HG02885 (cell line): ENCODE measurements at regions not wholly inside any gene's neighbourhood (a gene's known extent, or its start where the extent isn't known, plus 50 kb on each side); places are given as distances from the start of the nearest gene placed in this dataset.
A peak's percentile ranks its signal among the peaks of the same experiment; 100 is the strongest.
"Not testable (repeated sequence)": the region's sequence is repeated elsewhere in the genome, so short reads cannot be mapped to it uniquely, and the experiment has no call there.

Source experiments
- ATAC-seq: cut with Tn5 transposase; IDR thresholded peaks from one replicate; pipeline ENCODE4 v1.9.1; 2021; ENCODE audit warnings: mild to moderate bottlenecking; ENCODE audit not compliant: unreplicated experiment, poor library complexity

DNA sequence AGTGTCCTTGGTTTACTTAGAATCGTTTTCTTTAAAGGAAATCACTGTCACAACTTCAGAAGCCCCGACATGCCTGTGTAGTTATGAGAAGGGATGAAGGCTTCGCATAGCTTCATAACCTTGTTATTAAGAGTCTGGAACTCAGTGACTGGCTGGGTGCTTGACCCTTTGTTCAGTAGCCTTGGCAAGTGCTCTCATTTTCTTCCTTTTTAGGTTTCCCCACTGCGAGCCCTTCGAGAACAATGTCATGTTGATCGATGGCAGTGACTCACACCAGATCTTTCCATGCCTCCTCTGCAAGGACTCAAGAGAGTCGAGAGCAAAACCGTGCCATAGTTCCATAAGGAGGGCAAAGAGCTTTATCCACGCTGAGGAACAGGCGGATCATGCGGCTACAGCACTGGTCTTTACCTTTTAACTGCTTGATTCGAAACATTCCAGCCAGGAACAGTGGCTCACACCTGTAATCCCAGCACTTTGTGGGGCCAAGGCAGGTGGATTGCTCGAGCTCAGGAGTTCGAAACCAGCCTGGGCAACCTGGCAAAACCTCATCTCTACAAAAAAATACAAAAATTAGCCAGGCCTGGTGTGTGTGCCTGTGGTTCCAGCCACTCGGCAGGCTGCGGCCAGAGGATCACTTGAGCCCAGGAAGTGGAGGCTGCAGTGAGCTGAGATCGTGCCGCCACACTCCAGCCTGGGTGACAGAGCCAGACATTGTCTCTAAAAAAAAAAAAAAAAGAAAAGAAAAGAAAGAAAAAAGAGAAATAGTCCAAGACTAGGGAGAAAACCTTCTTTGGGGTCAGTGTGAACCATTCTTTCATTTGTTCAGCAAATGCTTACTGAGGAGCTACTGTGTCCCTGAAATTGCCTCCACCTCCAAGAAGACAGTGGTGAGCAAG lies 95.4 kb upstream of the ERRFI1 start:
- no peak for ATAC-seq

DNA sequence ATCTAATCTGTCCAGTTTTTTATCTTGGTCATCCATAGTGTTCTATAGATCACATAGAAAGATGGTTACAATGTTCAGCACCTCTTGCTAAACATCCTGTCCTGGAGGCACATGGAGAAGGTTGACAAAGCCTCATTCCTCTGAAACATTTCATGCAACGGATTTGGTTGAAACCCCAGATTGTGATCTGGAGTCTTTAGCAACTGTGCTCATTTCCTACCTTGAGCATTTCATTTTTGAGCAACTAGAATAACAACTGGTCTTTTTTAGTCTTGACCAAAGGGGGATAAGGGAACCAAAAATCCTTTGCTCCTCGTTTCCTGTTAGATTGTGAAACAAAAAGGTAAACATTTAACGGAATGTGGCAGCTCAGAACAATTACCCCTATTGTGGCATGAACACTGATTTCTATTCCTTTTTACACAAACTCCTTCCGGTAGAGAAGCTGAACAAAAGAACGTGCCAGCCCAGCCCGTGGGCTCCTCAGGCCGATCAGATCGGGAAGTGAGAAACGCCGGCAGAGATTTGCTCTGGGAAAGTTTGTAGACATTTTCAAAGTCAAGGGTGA lies 94.7 kb upstream of the ERRFI1 start:
- ATAC-seq = no peak

DNA sequence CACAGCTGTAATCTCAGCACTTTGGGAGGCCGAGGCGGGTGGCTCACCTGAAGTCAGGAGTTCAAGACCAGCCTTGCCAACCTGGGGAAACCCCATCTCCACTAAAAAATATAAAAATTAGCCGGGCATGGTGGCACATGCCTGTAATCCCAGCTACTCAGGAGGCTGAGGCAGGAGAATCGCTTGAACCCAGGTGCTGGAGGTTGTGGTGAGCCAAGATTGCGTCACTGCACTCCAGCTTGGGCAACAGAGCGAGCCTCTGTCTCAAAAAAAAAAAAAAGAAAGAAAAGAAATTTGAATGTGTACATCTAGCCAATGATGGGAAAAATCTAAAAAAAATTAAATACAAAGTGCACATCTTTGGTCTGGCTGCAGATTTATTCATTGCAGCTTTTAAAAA lies 92.6 kb upstream of the ERRFI1 start:
- not testable (repeated sequence) for ATAC-seq

DNA sequence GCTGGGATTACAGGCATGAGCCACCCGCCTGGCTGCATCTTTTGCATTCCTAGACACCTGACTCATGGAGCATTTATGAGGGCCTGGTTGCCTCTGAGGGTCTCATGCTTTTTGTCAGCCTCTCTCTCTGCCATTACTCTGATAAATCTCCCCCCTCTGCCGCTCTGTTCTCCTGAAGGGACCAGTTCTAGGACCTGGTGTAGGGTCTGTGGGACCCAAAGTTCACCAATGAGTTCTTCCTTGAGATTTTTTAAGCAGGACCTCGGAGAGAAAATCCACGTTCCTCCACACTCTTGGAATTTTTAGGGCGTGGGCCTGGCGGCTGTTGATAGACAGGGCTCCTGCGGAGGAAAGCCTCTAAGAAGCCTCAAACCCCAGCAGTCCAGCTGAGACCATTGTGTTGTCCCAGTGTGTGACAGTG lies 91.9 kb upstream of the ERRFI1 start:
- no peak for ATAC-seq

DNA sequence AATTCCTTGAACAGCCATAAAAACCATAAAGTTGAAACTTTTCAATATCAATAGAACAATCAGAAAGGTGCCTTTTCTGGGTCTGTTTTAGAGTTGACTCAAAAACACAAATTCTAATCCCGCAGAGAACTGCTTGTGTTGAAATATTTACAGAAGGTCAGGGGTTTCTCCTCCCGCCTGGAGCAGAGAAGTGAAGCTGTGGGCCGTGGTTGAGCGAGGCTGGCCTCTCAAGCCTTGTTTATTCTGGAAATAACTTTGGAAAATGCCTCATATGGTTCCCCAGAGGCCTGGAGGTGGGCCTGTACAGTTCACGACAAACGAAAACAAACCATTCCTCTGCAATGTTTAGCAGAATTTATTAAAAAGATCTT lies 90.8 kb upstream of the ERRFI1 start:
- no peak for ATAC-seq

DNA sequence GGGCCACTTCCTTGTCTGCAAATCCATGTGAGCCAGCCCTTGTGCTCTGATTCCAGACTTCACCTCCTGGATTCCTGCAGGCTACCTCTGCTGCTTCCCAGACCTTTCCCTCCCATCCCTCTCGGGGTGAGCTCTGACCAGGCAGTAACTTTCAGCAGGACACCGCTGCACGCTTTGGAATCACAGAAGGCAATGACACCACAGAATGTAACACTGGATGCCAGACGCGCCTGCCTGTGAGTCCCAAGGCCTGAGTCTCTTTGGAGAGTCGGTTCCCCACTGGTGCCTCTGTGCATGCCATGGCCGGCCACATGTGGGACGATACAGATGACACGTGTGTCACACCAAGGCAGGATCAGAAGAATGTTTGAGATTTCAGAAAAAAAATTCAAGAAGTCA lies 89.7 kb upstream of the ERRFI1 start:
- no peak for ATAC-seq

DNA sequence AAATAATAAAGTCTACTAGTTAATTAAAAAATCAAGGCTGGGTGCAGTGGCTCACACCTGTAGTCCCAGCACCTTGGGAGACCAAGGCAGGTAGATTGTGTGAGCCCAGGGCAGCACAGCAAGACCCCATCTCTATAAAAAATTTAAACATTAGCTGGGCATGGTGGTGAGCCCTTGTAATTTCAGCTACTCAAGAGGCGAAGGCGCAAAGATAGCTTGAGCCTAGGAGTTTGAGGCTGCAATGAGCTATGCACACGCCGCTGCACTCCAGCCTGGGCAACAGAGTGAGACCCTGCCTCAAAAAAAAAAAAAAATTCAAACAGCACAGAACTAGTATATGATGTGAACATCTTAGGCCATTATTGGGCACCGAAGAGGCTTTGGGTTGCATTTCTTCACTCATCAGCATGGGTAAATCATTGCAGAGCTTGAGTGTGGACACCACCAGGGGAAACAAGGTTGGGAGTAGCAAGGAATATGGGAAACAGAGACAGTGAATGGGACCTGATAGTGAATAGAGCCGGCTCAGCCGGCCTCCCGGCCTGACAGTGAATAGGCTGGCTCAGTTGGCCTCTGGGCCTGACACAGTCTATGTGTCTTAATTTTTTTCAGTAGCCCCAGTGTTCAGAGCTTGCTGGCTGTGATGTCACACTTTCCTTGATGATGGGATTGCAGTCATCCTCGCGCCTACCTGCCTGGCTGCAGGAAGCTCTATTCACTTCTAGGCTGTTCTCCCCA lies 89.1 kb upstream of the ERRFI1 start:
- no peak for ATAC-seq

DNA sequence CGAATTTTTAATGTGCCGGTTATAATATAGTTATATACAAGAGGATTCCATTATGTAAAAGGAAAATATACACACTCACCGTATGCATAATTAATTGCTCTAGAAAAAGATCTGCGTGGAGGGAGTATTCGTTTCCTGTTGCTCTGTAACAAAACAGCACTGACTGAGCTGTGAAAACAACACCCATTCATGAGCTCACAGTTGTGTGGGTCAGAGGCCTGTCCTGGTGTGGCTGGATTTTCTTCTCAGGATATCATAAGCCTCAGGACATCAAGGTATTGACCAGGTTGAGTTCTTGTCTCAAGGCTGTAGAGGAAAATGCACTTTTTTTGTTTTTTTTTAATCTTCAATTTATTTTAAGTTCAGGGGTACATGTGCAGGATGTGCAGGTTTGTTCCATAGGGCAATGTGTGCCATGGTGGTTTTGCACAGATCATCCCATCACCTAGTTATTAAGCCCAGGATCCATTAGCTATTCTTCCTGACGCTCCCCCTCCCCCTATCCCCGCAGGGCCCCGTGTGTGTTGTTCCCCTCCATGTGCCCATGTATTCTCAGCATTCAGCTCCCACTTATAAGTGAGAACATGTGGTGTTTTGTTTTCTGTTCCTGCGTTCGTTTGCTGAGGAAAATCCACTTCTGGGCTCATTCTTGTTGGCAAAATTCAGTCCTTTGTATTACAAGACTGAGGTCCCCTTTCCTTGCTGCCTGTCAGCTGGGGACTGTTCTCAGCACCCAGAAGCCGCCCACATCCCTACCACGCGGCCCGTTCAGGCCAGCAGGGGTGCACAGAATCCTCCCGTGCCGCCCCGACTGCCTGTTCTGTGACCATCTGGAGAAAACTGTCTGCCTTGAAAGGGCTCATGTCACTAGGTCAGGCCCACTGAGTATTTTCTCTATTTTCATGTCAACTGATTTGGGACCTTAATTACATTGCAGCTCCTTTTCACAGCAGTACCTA lies 87.4 kb upstream of the ERRFI1 start:
- no peak for ATAC-seq

DNA sequence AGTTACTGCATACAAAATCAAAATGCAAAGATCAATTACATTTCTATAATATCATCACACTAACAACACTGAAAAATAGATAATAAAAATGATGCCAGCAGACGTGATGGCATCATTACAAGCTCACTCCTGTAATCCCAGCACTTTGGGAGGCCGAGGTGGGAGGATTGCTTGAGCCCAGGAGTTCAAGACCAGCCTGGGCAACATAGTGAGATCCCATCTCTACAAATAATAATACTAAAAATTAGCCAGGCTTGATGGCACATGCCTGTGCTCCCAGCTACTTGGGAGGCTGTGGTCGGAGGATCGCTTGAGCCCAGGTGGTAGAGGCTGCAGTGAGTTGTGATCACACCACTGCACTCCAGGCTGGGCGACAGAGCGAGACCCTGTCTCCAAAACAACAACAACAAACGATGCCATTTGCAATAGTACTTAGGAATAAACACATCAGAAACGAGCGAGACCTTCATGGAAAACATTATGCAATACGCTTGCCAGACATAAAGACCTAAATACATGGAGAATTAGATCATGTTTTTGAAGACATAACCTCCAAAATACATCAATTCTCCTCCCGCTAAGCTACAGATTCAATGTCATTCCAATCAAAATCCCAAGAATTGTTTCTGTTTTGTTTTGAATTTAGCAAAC lies 86.6 kb upstream of the ERRFI1 start:
- no peak for ATAC-seq

DNA sequence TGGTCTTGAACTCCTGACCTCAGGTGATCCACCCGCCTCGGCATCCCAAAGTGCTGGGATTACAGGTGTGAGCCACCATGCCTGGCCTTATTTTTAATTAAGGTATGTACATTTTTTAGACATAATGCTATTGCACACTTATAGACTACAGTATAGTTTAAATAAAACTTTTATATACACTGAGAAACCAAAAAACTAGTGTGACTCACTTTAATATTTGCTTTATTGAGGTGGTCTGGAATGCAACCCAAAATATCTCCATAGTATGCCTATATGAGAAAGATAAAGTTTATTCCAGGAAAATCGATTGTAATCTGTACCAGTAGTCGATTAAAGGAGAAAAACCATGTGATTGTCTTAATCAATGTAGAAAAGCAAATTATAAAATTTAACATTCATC lies 85.5 kb upstream of the ERRFI1 start:
- ATAC-seq = no peak

DNA sequence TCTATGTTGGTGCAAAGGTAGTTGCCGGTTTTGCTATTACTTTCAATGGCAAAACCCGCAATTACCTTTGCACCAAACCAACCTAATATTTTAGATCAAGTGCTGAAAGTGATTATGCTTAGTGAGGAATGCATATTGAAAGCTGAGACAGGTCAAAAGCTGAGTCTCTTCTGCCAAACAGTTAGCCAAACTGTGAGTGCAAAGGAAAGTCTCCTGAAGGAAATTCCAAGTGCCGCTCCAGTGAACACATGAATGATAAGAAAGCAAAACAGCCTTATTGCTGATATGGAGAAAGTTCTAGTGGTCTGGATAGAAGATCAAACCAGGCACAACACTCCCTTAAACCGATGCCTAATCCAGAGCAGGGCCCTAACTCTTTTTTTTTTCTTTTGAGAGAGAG lies 83.1 kb upstream of the ERRFI1 start:
- no peak for ATAC-seq

DNA sequence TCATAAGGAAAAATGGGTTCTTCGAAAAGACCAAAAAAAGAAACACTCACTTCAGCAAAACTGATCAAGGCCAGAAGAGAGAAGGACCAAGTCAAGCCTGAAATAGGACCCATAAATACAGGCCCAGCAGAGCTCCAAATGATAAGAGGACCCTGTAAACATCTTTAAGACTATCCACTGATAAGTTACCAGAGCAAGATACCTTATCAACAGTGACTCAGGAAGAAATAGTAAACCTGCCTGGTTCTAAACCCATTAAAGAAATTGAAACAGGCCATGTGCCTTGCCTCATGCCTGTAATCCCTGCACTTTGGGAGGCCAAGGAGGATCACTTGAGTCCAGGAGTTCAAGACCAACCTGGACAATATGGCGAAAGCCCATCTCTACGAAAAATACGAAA lies 81.8 kb upstream of the ERRFI1 start:
- no peak for ATAC-seq

DNA sequence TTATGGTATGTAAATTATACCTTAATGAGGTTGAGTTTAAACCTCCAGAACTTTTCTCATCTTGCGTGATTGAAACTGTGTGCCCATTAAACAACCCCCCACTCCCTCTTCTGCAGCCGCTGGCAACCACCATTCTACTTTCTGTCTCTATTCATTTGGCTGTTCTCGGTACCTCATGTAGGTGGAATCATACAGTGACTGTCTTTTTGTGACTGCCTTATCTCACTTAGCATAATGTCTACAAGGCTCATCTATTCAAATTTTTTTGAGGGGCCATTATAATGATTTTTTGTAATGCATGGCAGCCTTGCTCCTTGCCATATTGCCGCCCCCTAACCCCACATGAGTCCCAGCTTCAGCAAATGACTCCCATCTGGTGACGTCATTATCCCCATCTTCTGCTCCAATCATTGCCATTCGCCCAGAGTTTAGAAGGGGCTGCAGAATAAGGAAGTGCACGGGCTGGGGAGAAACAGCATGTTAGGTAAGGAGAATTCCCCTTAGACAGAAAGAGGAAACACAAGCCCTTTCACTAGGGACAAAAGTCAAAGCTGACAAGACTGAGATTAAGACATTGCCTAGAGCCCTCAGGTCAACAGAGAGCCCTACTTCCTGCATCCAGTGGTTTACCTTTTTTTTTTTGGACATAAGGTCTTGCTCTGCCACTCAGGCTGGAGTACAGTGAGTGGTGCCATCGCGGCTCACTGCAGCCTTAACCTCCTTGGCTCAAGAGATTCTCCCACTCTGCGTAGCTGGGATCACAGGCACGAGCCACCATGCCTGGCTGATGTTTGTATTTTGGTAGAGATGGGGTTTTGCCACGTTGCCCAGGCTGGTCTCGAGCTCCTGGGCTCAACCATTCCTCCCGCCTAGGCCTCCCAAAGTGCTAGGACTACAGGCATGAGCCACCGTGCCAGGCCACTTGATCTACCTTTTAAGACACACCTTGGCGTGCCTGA lies 78.4 kb upstream of the ERRFI1 start:
- no peak for ATAC-seq

DNA sequence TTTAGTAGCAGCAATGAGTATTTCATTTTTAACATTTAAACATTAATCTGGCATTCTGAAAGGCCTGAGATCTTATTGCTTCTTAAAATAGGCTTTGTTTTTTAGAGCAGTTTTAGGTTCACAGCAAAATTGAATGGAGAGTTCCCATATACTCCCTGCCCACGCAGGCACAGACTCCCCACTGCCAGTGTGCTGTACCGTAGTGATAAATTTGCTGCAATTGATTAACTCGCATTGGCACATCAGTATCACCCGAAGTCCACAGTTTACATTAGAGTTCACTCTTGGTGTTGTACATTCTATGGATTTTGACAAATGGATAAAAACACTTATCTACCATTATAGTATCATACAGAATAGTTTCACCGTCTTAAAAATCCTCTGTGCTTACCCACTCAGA lies 71.8 kb upstream of the ERRFI1 start:
- no peak for ATAC-seq

DNA sequence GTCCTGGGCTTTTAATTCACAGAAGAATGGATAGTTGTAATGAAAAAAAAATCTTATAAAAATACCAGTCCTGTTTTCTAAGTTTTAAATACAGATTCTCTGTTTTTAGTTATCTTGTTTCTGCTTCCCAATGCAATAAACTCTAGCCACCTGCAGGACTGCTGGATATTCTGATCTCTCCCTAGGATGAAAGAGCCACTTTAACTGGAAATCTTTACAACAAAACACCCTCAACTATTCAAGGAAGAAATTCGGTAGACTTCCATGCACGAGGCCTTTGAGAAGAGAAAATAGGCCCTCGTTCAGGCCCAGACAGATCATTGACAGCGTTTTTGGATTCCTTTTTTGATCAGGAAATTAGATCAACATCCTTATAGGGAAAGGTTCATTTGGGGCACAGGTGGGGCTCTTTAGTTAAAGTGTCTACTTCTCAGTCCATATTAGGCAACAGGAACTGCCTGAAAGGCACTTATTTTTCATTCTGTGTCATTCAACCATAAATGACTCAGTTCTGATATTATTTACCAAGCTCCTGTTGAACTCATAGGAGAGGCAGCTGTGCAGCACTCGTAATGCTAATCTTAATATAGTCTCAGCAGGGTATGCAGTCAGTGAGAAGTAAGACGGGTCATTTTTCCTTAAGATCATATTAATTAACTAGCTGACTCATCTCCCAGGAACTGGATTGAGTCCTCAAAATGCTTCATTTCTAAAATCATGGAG lies 71.1 kb upstream of the ERRFI1 start:
- ATAC-seq = peak; percentile 85

DNA sequence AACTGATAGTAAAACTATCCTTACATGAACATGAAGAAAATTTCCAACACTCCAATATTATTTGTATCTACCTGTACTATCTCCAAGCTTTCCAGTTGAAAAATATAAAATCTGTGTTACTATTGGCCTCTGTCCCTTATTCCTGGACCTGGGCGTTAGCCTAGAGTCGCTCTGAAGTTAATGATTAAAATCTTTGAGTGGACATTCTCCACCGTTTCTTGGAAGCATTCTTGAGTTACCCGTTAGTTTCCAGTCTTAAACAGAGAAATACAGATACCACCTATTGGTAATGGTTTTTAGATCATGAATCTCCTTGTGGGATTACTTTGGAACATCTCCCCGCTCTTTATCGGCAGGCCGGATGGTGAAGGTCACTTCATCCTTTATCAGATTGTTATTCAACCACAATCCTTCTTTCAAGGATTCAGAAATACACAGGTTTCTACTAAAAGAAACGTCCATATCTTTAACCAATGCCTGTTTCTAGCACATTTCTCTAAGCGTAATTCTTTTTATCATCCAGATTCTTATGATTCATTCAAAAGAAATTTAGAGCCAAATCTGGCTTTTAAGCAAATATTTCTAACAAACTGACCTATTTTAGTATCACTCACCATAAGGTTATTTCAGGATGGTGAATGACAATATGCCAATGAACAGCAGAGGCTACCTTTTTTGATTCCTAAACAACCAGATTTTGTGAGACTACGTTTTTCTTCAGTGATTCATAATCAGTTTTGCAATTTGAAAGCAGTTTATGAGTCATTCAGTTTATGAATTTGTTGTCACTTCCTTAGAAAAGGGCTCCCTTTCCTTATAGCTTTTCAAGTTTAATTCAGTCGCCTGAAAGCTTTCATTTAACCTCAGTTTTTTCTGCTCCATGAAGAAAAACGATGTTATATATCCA lies 70.2 kb upstream of the ERRFI1 start:
- ATAC-seq = no peak

DNA sequence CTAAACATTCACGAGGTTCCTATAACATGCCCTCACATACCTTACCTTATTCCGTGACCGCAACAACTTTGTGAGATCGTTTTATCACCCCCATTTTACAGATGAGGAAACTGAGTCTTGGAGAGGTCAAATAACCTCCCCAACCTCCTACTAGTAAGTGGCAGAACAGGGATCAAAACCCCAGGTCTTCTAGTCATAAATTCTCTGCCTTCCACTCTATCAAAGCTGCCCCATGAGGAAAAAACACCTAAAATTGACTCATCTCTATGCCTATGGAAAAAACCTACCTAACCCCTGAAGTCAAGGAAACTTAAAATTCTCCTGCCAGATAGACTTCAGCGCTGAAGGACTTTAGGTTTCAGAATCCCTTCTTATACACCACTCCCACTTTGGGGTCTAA lies 69.5 kb upstream of the ERRFI1 start:
- no peak for ATAC-seq
